ENCODE measurements at regions not wholly inside any gene's neighbourhood (a gene's known extent, or its start where the extent isn't known, plus 50 kb on each side); places are given as distances from the start of the nearest gene placed in this dataset.

DNA sequence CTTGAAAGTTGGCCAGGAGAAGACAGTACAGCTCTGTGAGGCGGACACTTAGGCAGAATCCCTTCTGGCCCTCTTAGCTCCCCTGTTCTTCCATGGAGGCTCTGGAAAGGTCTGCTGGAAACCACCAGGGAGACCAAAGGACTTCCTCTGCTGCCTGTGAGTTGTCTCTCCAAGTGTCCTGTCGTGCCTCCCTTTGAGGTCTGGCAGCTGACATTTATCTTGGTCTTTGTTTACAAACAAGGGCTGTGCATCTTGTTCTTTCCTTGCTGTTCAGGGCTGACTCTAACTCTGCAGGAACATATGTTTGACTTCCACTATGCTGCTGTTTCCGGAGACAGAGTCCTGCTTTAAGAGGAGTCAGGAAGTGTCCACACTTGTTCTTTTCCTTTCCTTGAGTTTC lies 159.9 kb upstream of the FRMD6 start:
- Histone ChIP-seq H3K27me3 (ENCODE audit: insufficient read depth, poor library complexity, severe bottlenecking) (no peaks in the 10 kb centered on the region), H3K4me3 (replicated peaks; ENCODE audit: insufficient read depth, low read length) (no peak overlapping the region), H3K27ac (replicated peaks) (no peak overlapping the region)
- no peak for DNase-seq (ENCODE audit: low read depth in 1 of 2, low spot score in 1 of 2)
- TF ChIP-seq, protein P1, sequence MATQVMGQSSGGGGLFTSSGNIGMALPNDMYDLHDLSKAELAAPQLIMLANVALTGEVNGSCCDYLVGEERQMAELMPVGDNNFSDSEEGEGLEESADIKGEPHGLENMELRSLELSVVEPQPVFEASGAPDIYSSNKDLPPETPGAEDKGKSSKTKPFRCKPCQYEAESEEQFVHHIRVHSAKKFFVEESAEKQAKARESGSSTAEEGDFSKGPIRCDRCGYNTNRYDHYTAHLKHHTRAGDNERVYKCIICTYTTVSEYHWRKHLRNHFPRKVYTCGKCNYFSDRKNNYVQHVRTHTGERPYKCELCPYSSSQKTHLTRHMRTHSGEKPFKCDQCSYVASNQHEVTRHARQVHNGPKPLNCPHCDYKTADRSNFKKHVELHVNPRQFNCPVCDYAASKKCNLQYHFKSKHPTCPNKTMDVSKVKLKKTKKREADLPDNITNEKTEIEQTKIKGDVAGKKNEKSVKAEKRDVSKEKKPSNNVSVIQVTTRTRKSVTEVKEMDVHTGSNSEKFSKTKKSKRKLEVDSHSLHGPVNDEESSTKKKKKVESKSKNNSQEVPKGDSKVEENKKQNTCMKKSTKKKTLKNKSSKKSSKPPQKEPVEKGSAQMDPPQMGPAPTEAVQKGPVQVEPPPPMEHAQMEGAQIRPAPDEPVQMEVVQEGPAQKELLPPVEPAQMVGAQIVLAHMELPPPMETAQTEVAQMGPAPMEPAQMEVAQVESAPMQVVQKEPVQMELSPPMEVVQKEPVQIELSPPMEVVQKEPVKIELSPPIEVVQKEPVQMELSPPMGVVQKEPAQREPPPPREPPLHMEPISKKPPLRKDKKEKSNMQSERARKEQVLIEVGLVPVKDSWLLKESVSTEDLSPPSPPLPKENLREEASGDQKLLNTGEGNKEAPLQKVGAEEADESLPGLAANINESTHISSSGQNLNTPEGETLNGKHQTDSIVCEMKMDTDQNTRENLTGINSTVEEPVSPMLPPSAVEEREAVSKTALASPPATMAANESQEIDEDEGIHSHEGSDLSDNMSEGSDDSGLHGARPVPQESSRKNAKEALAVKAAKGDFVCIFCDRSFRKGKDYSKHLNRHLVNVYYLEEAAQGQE (IDR thresholded peaks at IDR 0.05; ENCODE audit: insufficient replicate concordance, low read depth): no peak
- TF ChIP-seq GABPA (IDR thresholded peaks at IDR 0.05; ENCODE audit: low read depth) (no peak), SPI1 (IDR thresholded peaks at IDR 0.05; ENCODE audit: borderline replicate concordance, low read depth) (no peak), POLR2AphosphoS5 (IDR thresholded peaks at IDR 0.05; ENCODE audit: low read depth) (no peak)
- TF ChIP-seq, protein P2, sequence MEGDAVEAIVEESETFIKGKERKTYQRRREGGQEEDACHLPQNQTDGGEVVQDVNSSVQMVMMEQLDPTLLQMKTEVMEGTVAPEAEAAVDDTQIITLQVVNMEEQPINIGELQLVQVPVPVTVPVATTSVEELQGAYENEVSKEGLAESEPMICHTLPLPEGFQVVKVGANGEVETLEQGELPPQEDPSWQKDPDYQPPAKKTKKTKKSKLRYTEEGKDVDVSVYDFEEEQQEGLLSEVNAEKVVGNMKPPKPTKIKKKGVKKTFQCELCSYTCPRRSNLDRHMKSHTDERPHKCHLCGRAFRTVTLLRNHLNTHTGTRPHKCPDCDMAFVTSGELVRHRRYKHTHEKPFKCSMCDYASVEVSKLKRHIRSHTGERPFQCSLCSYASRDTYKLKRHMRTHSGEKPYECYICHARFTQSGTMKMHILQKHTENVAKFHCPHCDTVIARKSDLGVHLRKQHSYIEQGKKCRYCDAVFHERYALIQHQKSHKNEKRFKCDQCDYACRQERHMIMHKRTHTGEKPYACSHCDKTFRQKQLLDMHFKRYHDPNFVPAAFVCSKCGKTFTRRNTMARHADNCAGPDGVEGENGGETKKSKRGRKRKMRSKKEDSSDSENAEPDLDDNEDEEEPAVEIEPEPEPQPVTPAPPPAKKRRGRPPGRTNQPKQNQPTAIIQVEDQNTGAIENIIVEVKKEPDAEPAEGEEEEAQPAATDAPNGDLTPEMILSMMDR (IDR thresholded peaks at IDR 0.05; ENCODE audit: insufficient read depth, low read length): no peak

DNA sequence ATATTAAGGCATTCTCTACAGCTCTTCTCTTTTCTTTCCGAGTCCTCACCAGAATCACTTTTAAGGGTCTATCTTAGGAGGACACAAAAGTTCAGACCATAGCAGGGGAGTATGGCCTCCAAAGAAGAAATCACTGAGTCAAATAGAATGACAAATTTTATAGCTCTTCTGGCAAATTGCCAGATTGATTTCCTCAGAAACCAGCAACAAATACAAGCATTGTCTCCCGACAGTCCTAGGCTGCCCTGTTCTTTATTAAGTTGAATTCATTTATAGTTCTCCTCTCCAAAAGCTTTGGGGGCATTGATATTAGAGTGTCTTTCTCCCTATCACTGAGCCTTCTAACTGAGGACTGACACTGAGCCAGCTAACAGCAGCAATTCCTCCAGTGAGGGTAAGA lies 156.4 kb upstream of the FRMD6 start:
- TF ChIP-seq POLR2AphosphoS5 (IDR thresholded peaks at IDR 0.05; ENCODE audit: low read depth) (no peak), GABPA (IDR thresholded peaks at IDR 0.05; ENCODE audit: low read depth) (no peak), SPI1 (IDR thresholded peaks at IDR 0.05; ENCODE audit: borderline replicate concordance, low read depth) (no peak)
- TF ChIP-seq, protein P2 (IDR thresholded peaks at IDR 0.05; ENCODE audit: insufficient read depth, low read length): no peak
- TF ChIP-seq, protein P1 (IDR thresholded peaks at IDR 0.05; ENCODE audit: insufficient replicate concordance, low read depth): no peak
- Histone ChIP-seq H3K27ac (replicated peaks) (no peak overlapping the region), H3K4me3 (replicated peaks; ENCODE audit: insufficient read depth, low read length) (no peak overlapping the region), H3K27me3 (ENCODE audit: insufficient read depth, poor library complexity, severe bottlenecking) (no peaks in the 10 kb centered on the region)
- DNase-seq (ENCODE audit: low read depth in 1 of 2, low spot score in 1 of 2): no peak

DNA sequence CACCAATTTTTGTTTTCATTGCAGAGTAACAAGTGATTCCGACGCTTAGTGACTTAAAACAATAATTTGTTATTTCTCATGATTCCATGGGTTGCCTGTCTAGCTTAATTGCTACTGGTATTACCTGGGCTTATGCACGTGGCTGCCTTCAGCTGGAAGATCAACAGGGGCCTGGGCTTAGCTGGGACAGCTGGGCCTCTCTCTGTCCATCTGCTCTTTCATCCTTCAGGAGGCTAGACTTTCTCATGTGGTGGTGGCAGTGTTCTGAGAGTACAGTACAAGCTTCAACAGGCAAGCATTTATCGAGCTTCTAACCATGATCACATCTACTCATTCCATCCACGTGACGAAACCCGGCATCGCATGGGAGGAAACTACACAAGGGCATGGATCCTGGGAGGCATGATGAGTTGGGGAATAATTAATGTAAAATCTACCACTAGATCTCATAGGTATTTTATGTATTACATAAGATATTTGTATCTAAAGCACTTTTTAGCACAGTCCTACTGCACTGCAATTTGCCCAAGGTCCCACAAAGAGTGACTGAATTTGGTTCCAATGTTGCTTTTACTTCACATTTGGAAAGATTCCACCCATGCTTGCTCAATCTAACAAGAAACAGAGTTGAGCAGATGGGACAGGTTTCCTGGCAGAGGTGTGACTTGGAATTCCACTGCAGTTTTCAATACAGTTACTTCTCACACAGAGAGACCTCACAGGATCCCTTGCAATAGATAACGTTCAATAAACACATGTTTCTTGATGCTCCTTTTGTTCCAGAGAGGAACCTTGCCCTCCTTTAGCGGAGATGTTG lies 153.1 kb upstream of the FRMD6 start:
- H3K4me3 ChIP-seq (replicated peaks; ENCODE audit: insufficient read depth, low read length): no peak overlapping the region
- H3K27me3 ChIP-seq (ENCODE audit: insufficient read depth, poor library complexity, severe bottlenecking): no peaks in the 10 kb centered on the region
- no peak overlapping the region for H3K27ac ChIP-seq (replicated peaks)
- no peak for DNase-seq (ENCODE audit: low read depth in 1 of 2, low spot score in 1 of 2)
- TF ChIP-seq POLR2AphosphoS5 (IDR thresholded peaks at IDR 0.05; ENCODE audit: low read depth) (no peak), GABPA (IDR thresholded peaks at IDR 0.05; ENCODE audit: low read depth) (no peak), SPI1 (IDR thresholded peaks at IDR 0.05; ENCODE audit: borderline replicate concordance, low read depth) (no peak)
- TF ChIP-seq, protein P2 (IDR thresholded peaks at IDR 0.05; ENCODE audit: insufficient read depth, low read length): no peak
- TF ChIP-seq, protein P1 (IDR thresholded peaks at IDR 0.05; ENCODE audit: insufficient replicate concordance, low read depth): no peak
